HUES6 (cell line): ENCODE measurements at regions not wholly inside any gene's neighbourhood (a gene's known extent, or its start where the extent isn't known, plus 50 kb on each side); places are given as distances from the start of the nearest gene placed in this dataset.

Experiments
- H3K27ac ChIP-seq: 2 replicates; pipeline ENCODE4 v1.7.0; 2013; ENCODE audit warnings: low read depth, mild to moderate bottlenecking, low read length, inconsistent platforms
- H3K27me3 ChIP-seq: 2 replicates; pipeline ENCODE4 v1.6.1; 2013; ENCODE audit warnings: low read length; ENCODE audit not compliant: control insufficient read depth, insufficient read depth
- H3K36me3 ChIP-seq: 2 replicates; pipeline ENCODE4 v1.6.1; 2013; ENCODE audit warnings: low read length; ENCODE audit not compliant: control insufficient read depth, insufficient read depth
- H3K4me1 ChIP-seq: 2 replicates; pipeline ENCODE4 v1.6.1; 2013; ENCODE audit warnings: low read length; ENCODE audit not compliant: control insufficient read depth, insufficient read depth
- H3K4me3 ChIP-seq: 2 replicates; pipeline ENCODE4 v1.5.1; 2013; ENCODE audit warnings: low read depth, low read length
- H3K9ac ChIP-seq: one replicate; pipeline ENCODE4 v1.6.1; 2013; ENCODE audit warnings: mild to moderate bottlenecking, low read length
- H3K9me3 ChIP-seq: 2 replicates; pipeline ENCODE4 v1.6.1; 2013; ENCODE audit warnings: low read depth, low read length; ENCODE audit not compliant: control insufficient read depth, insufficient read depth

DNA sequence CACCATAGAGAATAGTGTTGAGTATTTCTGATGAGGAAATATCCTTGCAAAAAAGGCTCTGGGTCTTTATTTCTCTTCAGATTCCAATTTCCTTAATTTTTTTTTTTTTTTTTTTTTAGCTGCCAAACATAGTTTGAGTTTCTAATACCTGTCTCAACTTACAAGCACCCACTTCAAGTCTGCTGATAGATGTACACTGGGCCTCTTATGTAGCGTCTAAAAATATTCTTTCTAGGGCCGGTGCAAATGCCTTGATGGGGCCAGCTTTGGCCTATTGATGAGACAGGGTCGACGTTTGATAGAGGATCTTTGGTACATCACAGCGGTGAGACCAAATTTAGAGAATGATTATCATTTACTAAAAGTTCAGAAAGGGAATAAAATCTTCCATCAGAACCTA lies 626.4 kb downstream of the LMO4 start:
- Histone ChIP-seq H3K27ac (no peak overlapping the region), H3K9ac (no peak overlapping the region)

DNA sequence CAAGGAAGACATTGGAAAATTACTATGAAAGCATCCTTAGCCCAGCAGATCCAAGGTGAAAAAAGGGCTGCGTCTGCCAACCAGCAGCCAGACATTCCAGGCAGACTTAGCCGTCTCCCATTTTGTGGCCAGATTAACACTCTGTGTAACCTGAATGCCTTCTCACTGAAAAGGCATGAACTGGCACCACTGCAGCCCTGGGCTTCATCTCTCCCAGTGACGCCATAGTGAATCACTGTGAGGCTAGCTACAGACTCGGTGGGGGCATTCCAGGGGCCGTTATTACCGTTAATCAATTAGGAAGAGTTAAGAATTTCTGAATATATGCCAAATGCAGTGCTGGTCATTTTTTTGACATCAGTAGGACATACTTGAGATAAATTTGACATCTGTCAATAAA lies 627.4 kb downstream of the LMO4 start:
- H3K4me3 ChIP-seq: no peak overlapping the region
- H3K4me1 ChIP-seq: no peaks in the 10 kb centered on the region
- no peaks in the 10 kb centered on the region for H3K27me3 ChIP-seq
- no peaks in the 10 kb centered on the region for H3K36me3 ChIP-seq
- H3K27ac ChIP-seq: no peak overlapping the region
- H3K9me3 ChIP-seq: no peaks in the 10 kb centered on the region
- H3K9ac ChIP-seq: no peak overlapping the region

More for the DNA sequence above, 626.4 kb downstream of the LMO4 start:
- Histone ChIP-seq H3K4me1 (no peaks in the 10 kb centered on the region), H3K9me3 (no peaks in the 10 kb centered on the region), H3K27me3 (no peaks in the 10 kb centered on the region), H3K36me3 (no peaks in the 10 kb centered on the region), H3K4me3 (no peak overlapping the region)

DNA sequence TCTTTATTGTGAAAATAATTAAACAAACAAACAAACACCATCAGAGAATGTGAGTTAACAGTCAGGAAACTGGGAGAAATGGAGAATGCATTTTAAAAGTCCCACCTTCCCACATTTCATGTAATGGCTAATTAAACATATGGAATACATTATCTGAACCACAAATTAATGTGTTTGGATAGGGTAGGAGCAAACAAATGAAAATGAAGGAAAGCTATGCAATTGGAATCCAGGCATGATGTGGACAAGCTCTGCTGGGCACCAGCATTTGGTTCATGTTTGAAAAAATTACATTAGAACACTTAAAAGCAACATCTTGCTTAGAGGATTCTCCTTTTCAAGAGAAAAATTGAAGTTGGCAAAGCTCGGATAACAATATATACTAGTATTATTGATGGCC lies 628.1 kb downstream of the LMO4 start:
- no peaks in the 10 kb centered on the region for H3K36me3 ChIP-seq
- H3K4me1 ChIP-seq: no peaks in the 10 kb centered on the region
- H3K27ac ChIP-seq: no peak overlapping the region
- no peak overlapping the region for H3K4me3 ChIP-seq
- H3K9me3 ChIP-seq: no peaks in the 10 kb centered on the region
- no peaks in the 10 kb centered on the region for H3K27me3 ChIP-seq
- no peak overlapping the region for H3K9ac ChIP-seq

DNA sequence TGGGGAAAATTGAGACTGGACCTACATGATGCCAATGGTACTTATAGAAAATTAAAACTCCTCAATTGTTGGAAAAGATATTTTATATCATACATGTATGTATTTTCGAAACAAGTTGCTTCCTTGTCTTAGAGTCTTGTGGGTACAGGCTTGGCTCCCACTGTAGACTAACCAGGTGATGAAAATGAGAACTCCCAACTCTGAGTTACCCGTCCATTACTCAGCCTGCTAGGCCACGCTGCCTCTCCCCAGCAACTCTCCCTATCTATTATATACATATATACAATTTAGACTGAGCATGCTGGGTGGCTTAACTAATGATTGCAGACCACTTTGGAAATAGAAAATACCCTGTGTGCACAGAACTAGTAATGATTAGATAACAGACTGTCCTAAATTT lies 628.7 kb downstream of the LMO4 start:
- Histone ChIP-seq H3K27ac (no peak overlapping the region), H3K4me1 (no peaks in the 10 kb centered on the region), H3K36me3 (no peaks in the 10 kb centered on the region), H3K4me3 (no peak overlapping the region), H3K9ac (no peak overlapping the region), H3K27me3 (no peaks in the 10 kb centered on the region), H3K9me3 (no peaks in the 10 kb centered on the region)

DNA sequence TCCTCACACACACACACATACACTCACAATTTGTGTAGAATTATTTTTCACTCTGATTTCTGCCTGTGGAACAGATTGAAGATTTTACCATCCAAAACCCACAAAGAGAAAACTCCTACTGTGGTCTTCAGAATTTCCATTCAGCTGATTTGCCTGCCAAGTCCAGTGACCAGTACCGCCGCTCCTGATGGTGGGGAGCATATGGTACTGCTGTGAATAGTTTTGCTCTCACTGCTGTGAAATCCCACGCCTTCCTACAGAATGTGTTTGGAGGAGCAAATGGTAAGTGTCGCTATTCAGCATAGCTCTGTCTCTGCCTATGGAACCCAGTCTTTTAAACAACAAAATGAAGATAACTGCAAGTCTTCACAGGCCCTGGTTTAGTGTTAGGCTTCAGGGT lies 629.5 kb downstream of the LMO4 start:
- Histone ChIP-seq H3K9me3 (no peaks in the 10 kb centered on the region), H3K9ac (no peak overlapping the region), H3K27me3 (no peaks in the 10 kb centered on the region), H3K36me3 (no peaks in the 10 kb centered on the region), H3K27ac (no peak overlapping the region), H3K4me1 (no peaks in the 10 kb centered on the region), H3K4me3 (no peak overlapping the region)

DNA sequence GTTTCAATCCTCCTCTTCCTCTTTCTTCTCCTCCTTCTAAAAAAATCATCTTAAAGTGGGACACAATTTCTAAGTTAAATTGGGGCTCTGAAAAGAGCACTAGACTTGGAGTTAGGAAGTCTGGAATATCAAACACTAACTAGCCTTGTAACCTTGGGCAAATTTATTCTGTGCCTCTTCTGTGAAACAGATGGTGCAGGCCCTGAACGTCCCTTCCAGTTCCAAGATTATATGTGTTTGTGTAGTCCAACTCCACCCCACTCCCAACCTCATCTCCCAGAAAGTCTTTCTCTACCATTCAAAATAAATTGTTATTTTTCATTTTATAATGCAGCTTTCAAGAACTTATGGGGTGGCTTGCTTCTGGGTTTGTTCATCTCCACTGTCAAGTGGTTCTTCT lies 630.0 kb downstream of the LMO4 start:
- Histone ChIP-seq H3K27me3 (no peaks in the 10 kb centered on the region), H3K4me1 (no peaks in the 10 kb centered on the region), H3K27ac (no peak overlapping the region), H3K36me3 (no peaks in the 10 kb centered on the region), H3K9me3 (no peaks in the 10 kb centered on the region), H3K9ac (no peak overlapping the region), H3K4me3 (no peak overlapping the region)

DNA sequence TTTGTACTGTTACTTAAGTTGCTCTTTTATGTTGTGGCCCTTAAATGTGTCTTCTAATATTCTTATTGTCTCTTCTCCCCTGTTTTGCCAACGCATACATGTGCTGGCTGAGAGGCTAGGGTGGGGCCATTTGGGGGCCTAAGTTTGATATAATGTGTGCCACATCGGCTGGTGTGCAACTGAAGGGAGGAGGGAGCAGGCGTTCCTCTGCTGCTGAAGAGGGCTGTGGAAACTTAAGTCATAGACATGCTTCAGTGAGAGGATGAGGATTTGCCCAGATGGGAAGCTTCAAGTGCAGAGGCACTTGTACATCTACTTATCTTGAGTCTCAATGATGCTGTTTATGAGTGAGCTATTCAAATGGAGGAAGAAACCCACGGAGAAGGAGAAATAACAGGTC lies 630.6 kb downstream of the LMO4 start:
- Histone ChIP-seq H3K27me3 (no peaks in the 10 kb centered on the region), H3K9me3 (no peaks in the 10 kb centered on the region), H3K36me3 (no peaks in the 10 kb centered on the region), H3K4me3 (no peak overlapping the region), H3K4me1 (no peaks in the 10 kb centered on the region), H3K27ac (no peak overlapping the region), H3K9ac (no peak overlapping the region)

DNA sequence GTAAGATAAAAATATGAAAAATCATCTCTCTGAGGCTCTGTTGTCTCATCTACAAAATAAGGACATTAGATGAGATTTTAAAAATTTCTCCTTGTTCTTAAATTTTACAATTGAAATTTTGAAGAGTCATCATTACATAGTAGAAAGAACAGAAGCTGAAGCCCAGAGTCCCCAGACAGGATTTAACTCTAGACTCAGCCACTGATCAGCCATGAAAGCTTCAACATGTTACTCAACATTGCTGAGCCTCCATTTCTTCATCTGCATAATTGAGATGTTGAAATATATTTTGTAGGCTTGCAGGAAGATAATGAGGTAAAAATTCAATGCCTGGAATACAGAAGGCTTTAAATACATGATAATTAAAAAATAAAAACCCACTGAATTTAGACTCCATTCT lies 633.3 kb downstream of the LMO4 start:
- H3K4me3 ChIP-seq: no peak overlapping the region
- H3K9me3 ChIP-seq: no peaks in the 10 kb centered on the region
- no peaks in the 10 kb centered on the region for H3K36me3 ChIP-seq
- H3K27ac ChIP-seq: no peak overlapping the region
- H3K4me1 ChIP-seq: no peaks in the 10 kb centered on the region
- no peak overlapping the region for H3K9ac ChIP-seq
- H3K27me3 ChIP-seq: no peaks in the 10 kb centered on the region

DNA sequence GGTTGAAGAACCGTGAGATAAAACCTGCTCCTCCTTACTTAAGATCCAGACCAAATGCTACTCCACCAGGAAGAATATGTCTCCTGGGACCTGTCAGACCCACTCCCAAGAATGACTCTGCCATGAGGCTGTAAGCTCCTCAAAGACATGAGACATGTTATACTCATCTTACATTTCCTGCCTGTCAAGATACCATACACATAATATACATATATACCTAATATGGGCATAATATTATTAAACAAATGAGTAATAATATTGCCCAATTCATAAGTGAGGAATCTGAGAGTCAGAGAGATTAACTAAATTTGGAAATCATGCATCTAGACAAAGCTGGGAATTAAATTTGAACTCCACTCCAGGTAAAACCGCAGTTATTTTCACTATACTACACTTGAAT lies 634.9 kb downstream of the LMO4 start:
- no peaks in the 10 kb centered on the region for H3K27me3 ChIP-seq
- no peak overlapping the region for H3K27ac ChIP-seq
- no peak overlapping the region for H3K4me3 ChIP-seq
- no peak overlapping the region for H3K9ac ChIP-seq
- H3K4me1 ChIP-seq: peaks cover 11% of the 10 kb centered on the region
- no peaks in the 10 kb centered on the region for H3K9me3 ChIP-seq
- H3K36me3 ChIP-seq: no peaks in the 10 kb centered on the region

DNA sequence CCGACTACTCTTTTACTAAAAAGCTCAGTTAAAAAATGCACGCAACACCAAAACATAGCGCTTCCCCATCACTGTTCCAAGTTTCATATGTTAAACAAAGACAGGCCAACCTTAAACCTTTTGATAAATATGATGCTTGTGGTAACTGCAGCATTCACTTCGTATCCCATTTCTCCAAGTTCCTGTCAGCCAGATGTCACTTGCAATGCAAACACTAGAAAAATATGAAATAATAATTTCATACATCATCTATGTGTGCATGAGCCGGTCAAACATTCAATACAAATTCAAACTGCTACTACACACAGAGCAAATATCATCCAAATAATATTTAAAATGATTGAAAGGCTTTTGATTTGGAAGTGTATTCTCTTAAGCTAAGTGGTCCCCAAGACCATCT lies 636.5 kb downstream of the LMO4 start:
- H3K9me3 ChIP-seq: no peaks in the 10 kb centered on the region
- no peak overlapping the region for H3K9ac ChIP-seq
- H3K4me3 ChIP-seq: no peak overlapping the region
- H3K27ac ChIP-seq: no peak overlapping the region
- H3K27me3 ChIP-seq: no peaks in the 10 kb centered on the region
- H3K4me1 ChIP-seq: peaks cover 16% of the 10 kb centered on the region
- no peaks in the 10 kb centered on the region for H3K36me3 ChIP-seq

DNA sequence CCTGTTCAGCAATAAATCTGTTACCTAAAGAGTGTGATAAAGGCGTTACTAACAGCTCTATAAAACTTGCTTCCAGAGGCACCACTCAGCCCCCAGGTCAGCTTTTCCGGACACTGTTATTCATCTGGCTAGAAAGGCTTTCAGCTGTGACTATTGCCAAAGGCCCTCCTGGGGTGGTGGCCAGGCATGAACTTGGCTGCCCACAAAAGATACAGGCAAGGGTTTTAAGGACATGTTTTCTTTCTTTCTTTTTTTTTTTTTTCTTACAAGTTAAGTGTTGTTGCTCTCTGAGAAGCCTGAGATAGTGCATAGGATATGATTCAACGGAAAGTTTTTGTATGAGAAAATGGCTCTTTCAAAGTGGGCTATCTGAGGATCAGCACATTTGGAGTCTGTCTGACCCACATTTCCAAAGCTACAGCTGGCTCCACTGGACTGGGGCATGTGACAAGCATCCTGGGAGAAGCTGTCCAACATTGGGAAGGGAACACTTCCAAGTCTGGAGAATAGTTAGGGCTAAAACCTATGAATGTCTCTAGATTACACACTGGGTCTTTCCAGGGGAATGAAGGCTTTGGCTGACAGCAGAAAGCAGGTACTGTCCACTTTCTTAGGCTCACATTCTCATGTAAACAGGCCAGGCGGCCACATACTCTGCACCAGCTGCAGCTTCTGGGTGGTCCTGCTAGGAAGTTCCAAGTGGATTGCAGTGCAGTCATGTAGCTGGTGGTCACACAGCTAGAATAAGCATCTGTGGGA lies 639.7 kb downstream of the LMO4 start:
- Histone ChIP-seq H3K4me3 (no peak overlapping the region), H3K27ac (no peak overlapping the region), H3K27me3 (no peaks in the 10 kb centered on the region), H3K9ac (no peak overlapping the region), H3K4me1 (peaks cover 16% of the 10 kb centered on the region), H3K36me3 (no peaks in the 10 kb centered on the region), H3K9me3 (no peaks in the 10 kb centered on the region)

DNA sequence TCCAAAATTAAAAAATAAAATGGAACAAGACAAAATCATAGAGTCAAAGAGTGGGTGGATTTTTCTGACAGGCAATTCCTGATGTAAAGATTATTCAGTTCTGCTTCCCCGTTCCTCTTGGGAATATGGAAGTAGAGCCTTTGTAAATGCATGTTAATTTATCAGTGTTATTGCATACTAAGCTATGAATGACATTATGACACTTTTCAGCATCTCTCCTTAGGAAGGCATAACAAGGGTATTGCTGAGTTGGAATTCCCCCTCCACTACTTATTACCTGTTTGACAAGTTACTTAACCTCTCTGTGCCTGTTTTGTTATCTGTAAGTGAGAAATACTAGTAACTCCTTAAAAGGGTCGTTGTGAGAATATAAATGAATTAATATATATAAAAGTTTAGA lies 640.4 kb downstream of the LMO4 start:
- Histone ChIP-seq H3K9ac (no peak overlapping the region), H3K27ac (no peak overlapping the region), H3K4me3 (no peak overlapping the region), H3K4me1 (peaks cover 21% of the 10 kb centered on the region), H3K36me3 (no peaks in the 10 kb centered on the region), H3K27me3 (no peaks in the 10 kb centered on the region), H3K9me3 (no peaks in the 10 kb centered on the region)
